ENCODE measurements at regions not wholly inside any gene's neighbourhood (a gene's known extent, or its start where the extent isn't known, plus 50 kb on each side); places are given as distances from the start of the nearest gene placed in this dataset.

DNA sequence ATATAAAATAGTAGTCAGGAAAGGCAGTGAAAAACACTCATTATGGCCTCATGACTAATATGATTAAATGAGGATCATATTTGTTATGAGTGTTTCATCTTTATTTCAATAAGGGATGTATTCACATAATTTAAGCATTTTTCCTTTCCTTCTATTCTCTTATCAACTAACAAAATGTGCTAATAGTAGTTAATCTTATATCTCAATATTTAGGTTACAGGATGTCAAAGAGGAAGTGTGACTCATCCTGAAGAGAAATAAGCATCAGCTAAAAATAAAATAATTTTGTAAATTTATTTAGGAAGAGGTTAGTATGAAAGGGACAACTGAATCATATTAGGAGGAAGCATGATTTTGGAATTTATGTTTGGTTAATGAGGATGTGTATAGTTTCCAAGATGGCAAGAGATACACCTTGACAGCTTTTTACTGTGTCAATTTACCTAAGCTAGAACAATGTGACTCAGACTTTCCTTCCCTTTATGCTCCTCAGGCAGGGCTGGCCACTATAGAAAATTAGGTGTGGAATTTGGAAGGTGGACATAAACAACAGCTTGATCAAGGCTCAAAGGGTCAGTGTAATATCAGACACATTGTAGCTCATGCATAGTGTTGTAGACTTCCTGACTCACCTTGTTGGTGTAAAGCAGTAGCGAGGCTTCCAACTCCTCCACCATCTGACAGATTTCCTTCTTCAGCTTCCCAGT lies 172.7 kb downstream of the SLITRK1 start:
- H3K9me3 ChIP-seq (replicated peaks; ENCODE audit: control insufficient read depth, insufficient read depth, low read length): peaks cover 8% of the 10 kb centered on the region
- no peak overlapping the region for H3K27ac ChIP-seq (ENCODE audit: insufficient read depth, low read depth, low read length)
- FAIRE-seq (no peak), DNase-seq (ENCODE audit: low read depth, low spot score) (no peak)
- no peak overlapping the region for H3K4me3 ChIP-seq (replicated peaks in 1 of 3; ENCODE audit: insufficient read depth in 1 of 3, low read depth in 1 of 3, low read length in 3 of 3)
- TF ChIP-seq MAX (IDR thresholded peaks at IDR 0.05; ENCODE audit: insufficient read depth, insufficient read length) (no peak), POLR2AphosphoS5 (IDR thresholded peaks at IDR 0.05; ENCODE audit: insufficient read depth, low read depth, low read length) (no peak), GATA2 (IDR thresholded peaks at IDR 0.05; ENCODE audit: insufficient read depth, insufficient read length, low read depth, low read length) (no peak), EZH2 (IDR thresholded peaks at IDR 0.05; ENCODE audit: borderline replicate concordance, low read depth, low read length, severe bottlenecking) (no peak), JUN (IDR thresholded peaks at IDR 0.05; ENCODE audit: borderline replicate concordance, insufficient read depth, insufficient read length, low read depth) (no peak), CTCF (IDR thresholded peaks at IDR 0.05; ENCODE audit: extremely low read depth in 1 of 2, insufficient read depth in 1 of 2, low read depth in 1 of 2, low read length in 2 of 2) (no peak), MYC (IDR thresholded peaks at IDR 0.05; ENCODE audit: low read depth, low read length) (no peak), POLR2A (IDR thresholded peaks at IDR 0.05; ENCODE audit: low read depth, low read length) (no peak), FOS (IDR thresholded peaks at IDR 0.05; ENCODE audit: borderline replicate concordance, insufficient read depth, low read length) (no peak)
- H3K79me2 ChIP-seq (ENCODE audit: control insufficient read depth, insufficient read depth, low read length): no peaks in the 10 kb centered on the region
- no peaks in the 10 kb centered on the region for H3K27me3 ChIP-seq (ENCODE audit: control insufficient read depth in 2 of 2, insufficient read depth in 2 of 2, low read length in 2 of 2)
- H2AFZ ChIP-seq (ENCODE audit: low read depth, low read length): no peak overlapping the region
- no peak overlapping the region for H3K9ac ChIP-seq (replicated peaks; ENCODE audit: extremely low read depth, insufficient read depth, low read length)
- dilution Hi-C loops (cut with MboI; ENCODE audit: extremely low pct_ligation_motif_present, low sequenced_read_pairs): no loop called here
- CTCF ChIA-PET: no interaction called here
- no peak overlapping the region for H3K4me2 ChIP-seq (ENCODE audit: insufficient read depth, low read length)
- H3K4me1 ChIP-seq (ENCODE audit: control insufficient read depth, extremely low read depth, insufficient read depth, low read length): no peaks in the 10 kb centered on the region
- POLR2A ChIA-PET: no interaction called here
- no peaks in the 10 kb centered on the region for H3K9me1 ChIP-seq (replicated peaks; ENCODE audit: control insufficient read depth, extremely low read depth, insufficient read depth, low read length)
- H4K20me1 ChIP-seq (replicated peaks; ENCODE audit: control insufficient read depth, extremely low read depth, insufficient read depth, low read length): no peaks in the 10 kb centered on the region
- BruUV-seq (replicated peaks): no TSS peak
- intact Hi-C loops (cut with micrococcal nuclease): no loop called here
- H3K36me3 ChIP-seq (ENCODE audit: control insufficient read depth in 2 of 2, extremely low read depth in 1 of 2, insufficient read depth in 2 of 2, low read length in 2 of 2): no peaks in the 10 kb centered on the region

Data from endothelial cell of umbilical vein (primary cell).